ENCODE measurements at regions not wholly inside any gene's neighbourhood (a gene's known extent, or its start where the extent isn't known, plus 50 kb on each side); places are given as distances from the start of the nearest gene placed in this dataset.

- no peak for TF ChIP-seq CTCF (conservative IDR thresholded peaks at IDR 0.05)
- no peak for TF ChIP-seq ZFX (IDR thresholded peaks at IDR 0.05)
Measured at GRCh38 chr7:80403686-80404241, 108.1 kb downstream of the GNAT3 start.
